C4-2B (cell line): ENCODE measurements at regions not wholly inside any gene's neighbourhood (a gene's known extent, or its start where the extent isn't known, plus 50 kb on each side); places are given as distances from the start of the nearest gene placed in this dataset.

Experiments used
- H3K27ac ChIP-seq: fragments of 450-650 bp; 2 replicates; pipeline ENCODE4 v1.5.1; 2017
- CTCF ChIP-seq: fragments of 450-650 bp; conservative IDR thresholded peaks from 2 replicates; pipeline ENCODE4 v1.5.1; 2017; ENCODE audit warnings: mild to moderate bottlenecking
- ZFX ChIP-seq: fragments of 450-650 bp; IDR thresholded peaks from 2 replicates; pipeline ENCODE4 v1.6.1; 2017

DNA sequence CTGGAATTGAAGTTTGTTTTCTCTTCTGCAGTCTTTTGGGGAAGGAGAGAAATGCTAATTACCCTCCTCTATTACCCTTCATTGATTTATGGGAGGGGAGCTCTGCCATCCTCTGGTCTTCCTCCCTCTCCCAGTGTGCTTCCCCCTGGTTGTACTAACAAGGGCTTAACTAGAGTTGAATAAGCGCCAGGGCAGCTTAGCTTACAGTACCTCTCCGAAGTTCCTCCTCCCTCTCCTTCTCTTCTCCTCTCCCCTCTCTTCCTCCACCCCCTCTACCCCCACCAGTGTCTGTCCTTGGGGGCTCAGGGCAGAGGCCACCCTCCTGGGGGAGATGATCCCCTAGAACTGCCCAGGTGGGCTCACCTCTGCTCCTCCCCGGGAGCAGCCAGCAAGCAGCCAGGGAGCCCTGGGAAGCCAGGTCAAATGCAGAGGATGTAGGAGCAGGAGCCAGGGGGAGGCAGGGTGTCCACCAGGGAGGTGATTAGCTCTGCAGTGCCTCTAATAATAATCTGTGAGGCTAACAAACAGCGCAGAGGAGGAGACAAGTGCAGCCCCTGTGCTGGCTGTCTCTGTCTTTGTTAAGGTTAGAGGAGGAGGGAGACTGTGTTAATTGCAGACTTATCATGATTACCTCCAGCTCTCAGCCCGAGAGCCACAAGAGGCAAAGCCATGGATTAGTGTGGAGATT, 191.6 kb upstream of the CADM1 start:
- TF ChIP-seq CTCF = no peak
- no peak for TF ChIP-seq ZFX
- H3K27ac ChIP-seq = no peak overlapping the region

DNA sequence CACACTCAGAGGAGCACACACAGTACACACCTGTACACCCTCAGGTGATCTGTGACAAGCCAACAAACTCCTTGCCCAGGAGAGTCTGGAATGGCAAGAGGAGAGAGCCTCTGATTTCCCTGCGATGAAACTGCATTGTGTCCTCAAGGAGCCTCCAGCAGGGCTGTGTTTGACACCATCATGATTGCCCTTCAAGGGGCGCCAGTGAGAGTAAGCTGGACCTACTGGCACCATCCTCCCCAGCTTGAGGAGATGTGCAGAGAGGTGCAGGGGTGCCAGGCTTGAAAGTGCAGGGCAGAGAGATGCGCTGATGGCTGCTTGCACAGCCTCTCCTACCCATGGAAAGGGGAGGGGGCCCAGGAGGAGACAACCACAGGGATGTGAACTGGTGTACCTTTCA, 188.8 kb upstream of the CADM1 start:
- H3K27ac ChIP-seq = no peak overlapping the region
- TF ChIP-seq ZFX = no peak
- no peak for TF ChIP-seq CTCF

DNA sequence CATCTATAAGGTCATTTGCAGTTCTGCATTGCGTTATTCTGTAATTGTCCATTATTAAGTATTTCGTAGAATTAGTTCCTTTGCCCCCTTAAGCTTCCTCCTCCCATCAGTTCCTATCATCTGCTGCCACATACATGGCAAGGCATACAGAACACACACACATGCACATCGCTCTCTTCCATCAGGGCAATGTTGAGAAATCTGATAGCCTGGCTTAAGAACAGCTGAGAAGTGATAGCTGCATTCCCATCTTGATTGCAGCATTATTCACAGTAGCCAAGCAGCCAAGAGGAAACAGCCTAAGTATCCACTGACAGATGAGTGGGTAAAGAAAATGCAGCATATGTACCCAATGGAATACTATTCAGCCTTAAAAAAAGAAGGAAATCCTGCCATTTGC, 186.8 kb upstream of the CADM1 start:
- TF ChIP-seq CTCF (no peak), ZFX (no peak)
- H3K27ac ChIP-seq = no peak overlapping the region

- TF ChIP-seq ZFX (no peak), CTCF (no peak)
- H3K27ac ChIP-seq = no peak overlapping the region
Measured at GRCh38 chr11:115687934-115688333, 183.7 kb upstream of the CADM1 start.

DNA sequence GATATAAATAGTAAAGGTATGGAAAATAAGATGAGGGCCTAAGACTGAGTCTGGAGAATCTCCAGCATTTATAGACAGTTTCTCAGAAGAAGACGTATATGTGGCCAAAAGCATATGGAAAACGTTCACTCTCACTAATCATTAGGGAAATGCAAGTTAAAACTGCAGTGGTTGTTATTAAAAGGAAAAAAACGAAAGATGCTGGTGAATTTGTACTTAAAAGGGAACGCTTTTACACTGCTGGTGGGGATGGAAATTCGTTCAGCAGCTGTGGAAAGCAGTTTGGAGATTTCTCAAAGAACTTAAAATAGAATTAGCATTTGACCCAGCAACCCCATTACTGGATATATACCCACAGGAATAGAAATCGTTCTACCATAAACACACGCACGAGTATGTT, 180.5 kb upstream of the CADM1 start:
- H3K27ac ChIP-seq = no peak overlapping the region
- TF ChIP-seq ZFX (no peak), CTCF (no peak)

DNA sequence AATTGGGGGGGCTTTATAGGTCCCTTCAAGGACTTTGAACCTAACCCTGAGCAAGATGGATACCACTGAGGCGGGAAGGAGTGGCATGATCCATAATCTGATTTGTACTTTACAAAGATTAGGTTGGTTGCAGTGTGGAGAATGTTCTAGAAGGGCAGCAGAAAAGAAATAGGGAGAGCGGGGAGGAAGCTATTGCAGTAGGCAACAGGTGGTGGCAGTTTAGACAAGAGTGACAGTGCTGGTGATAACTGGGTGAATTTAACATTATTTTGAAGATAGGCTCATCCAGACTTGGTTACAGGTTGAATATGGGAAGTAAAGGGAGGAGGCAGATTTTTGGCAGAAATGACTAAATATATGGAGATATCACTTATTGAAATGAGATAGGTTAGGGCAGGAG, 179.9 kb upstream of the CADM1 start:
- no peak overlapping the region for H3K27ac ChIP-seq
- no peak for TF ChIP-seq CTCF
- TF ChIP-seq ZFX = no peak

DNA sequence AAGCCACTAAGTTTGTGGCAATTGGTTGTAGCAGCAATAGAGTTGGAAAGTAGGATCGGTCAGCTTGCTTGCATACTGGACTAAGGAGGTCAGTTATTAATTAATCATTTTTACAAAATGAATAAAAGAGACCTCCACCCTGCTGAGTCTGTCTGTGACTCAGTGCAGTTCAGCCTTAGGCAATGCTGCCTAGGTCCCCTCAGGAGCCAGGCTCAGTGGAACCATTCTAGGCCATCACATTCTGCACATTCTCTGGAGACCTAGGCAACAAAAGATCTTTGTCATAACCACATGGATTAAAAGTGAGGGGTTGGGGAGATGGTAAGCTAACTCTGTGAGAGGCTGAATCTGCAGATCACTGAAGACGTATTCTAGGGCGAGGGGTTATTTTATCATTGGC, 178.7 kb upstream of the CADM1 start:
- no peak for TF ChIP-seq CTCF
- TF ChIP-seq ZFX = no peak
- H3K27ac ChIP-seq = no peak overlapping the region
